Smooth muscle cell (in vitro differentiated cells): ENCODE measurements at regions not wholly inside any gene's neighbourhood (a gene's known extent, or its start where the extent isn't known, plus 50 kb on each side); places are given as distances from the start of the nearest gene placed in this dataset.
A peak's percentile ranks its signal among the peaks of the same experiment; 100 is the strongest.

Experiments
- DNase-seq: peaks from one replicate; lab custom pipeline; 2025; ENCODE audit not compliant: unreplicated experiment; lab: John Stamatoyannopoulos, UW
- H2AFZ ChIP-seq: fragments of 200-600 bp; sonication (generic); 2 replicates; pipeline ENCODE4 v1.6.0; 2016; ENCODE audit warnings: antibody characterized with exemption, low read depth, mild to moderate bottlenecking
- H3F3A ChIP-seq: fragments of 200-600 bp; sonication (generic); 2 replicates; pipeline ENCODE4 v1.6.0; 2017; ENCODE audit warnings: antibody characterized with exemption, low read depth
- H3K27ac ChIP-seq: fragments of 200-600 bp; sonication (generic); 2 replicates; pipeline ENCODE4 v1.5.1; 2016; ENCODE audit warnings: low read depth, mild to moderate bottlenecking
- H3K27me3 ChIP-seq: fragments of 200-600 bp; sonication (generic); 2 replicates; pipeline ENCODE4 v1.6.1; 2016; ENCODE audit warnings: low read depth, mild to moderate bottlenecking
- H3K36me3 ChIP-seq: fragments of 200-600 bp; sonication (generic); 2 replicates; pipeline ENCODE4 v1.5.1; 2016; ENCODE audit warnings: low read depth
- H3K4me1 ChIP-seq: fragments of 200-600 bp; sonication (generic); 2 replicates; pipeline ENCODE4 v1.5.1; 2016; ENCODE audit warnings: low read depth
- H3K4me2 ChIP-seq: fragments of 200-600 bp; sonication (generic); 2 replicates; pipeline ENCODE4 v1.6.0; 2016; ENCODE audit warnings: mild to moderate bottlenecking
- H3K4me3 ChIP-seq: fragments of 200-600 bp; sonication (generic); 2 replicates; pipeline ENCODE4 v1.5.1; 2016; ENCODE audit warnings: mild to moderate bottlenecking
- H3K79me2 ChIP-seq: fragments of 200-600 bp; sonication (generic); 2 replicates; pipeline ENCODE4 v1.6.0; 2016; ENCODE audit warnings: low read depth, mild to moderate bottlenecking
- H3K9ac ChIP-seq: fragments of 200-600 bp; sonication (generic); 2 replicates; pipeline ENCODE4 v1.6.0; 2016; ENCODE audit warnings: low read depth
- H3K9me3 ChIP-seq: fragments of 200-600 bp; sonication (generic); replicated peaks from 2 replicates; pipeline ENCODE4 v1.5.1; 2016; ENCODE audit warnings: low read depth
- H4K20me1 ChIP-seq: fragments of 200-600 bp; sonication (generic); 2 replicates; pipeline ENCODE4 v1.6.0; 2016; ENCODE audit warnings: low read depth
- WGBS: methylation state at CpG from one replicate; pipeline ENCODE4 v1.1.7; 2016; ENCODE audit warnings: low lambda C conversion rate; 5-methylcytosine and 5-hydroxymethylcytosine counted together
- TF ChIP-seq, protein P1 (sequence below): fragments of 200-600 bp; sonication (generic); IDR thresholded peaks from 2 replicates; pipeline ENCODE4 v1.5.1; 2017; ENCODE audit warnings: borderline replicate concordance, mild to moderate bottlenecking, antibody characterized with exemption; ENCODE audit not compliant: insufficient read depth, poor library complexity, severe bottlenecking

DNA sequence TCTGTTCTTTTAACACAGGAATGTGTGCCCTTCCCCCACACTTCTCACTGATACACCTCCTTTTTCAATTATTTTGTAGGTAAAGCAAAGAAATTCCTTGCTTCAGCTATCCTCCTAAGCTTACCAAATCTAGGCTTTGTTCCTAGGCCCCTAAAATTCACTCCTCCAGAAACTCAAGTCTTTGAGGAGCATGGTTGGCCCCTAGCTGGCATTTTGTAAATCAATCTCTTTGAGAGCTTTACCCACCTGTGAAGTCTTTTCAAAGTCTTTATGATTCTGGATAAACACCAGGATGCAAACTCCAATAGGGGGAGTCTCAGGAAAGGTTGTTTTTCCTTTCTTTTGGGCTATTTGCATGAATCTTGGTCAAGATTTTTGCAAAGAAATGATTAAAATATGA is 82.9 kb upstream of the ZNF644 start:
- H4K20me1 ChIP-seq: no peaks in the 10 kb centered on the region
- no peak overlapping the region for H3K4me2 ChIP-seq
- H3K4me3 ChIP-seq: no peak overlapping the region
- H3K27ac ChIP-seq: no peak overlapping the region
- H2AFZ ChIP-seq: no peak overlapping the region
- H3K27me3 ChIP-seq: no peaks in the 10 kb centered on the region
- H3K36me3 ChIP-seq: no peaks in the 10 kb centered on the region
- H3K79me2 ChIP-seq: no peaks in the 10 kb centered on the region
- no peak for DNase-seq
- no peak overlapping the region for H3K9ac ChIP-seq
- TF ChIP-seq, protein P1, sequence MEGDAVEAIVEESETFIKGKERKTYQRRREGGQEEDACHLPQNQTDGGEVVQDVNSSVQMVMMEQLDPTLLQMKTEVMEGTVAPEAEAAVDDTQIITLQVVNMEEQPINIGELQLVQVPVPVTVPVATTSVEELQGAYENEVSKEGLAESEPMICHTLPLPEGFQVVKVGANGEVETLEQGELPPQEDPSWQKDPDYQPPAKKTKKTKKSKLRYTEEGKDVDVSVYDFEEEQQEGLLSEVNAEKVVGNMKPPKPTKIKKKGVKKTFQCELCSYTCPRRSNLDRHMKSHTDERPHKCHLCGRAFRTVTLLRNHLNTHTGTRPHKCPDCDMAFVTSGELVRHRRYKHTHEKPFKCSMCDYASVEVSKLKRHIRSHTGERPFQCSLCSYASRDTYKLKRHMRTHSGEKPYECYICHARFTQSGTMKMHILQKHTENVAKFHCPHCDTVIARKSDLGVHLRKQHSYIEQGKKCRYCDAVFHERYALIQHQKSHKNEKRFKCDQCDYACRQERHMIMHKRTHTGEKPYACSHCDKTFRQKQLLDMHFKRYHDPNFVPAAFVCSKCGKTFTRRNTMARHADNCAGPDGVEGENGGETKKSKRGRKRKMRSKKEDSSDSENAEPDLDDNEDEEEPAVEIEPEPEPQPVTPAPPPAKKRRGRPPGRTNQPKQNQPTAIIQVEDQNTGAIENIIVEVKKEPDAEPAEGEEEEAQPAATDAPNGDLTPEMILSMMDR: no peak
- H3K4me1 ChIP-seq: peaks cover 10% of the 10 kb centered on the region
- no peaks in the 10 kb centered on the region for H3K9me3 ChIP-seq
- H3F3A ChIP-seq: peaks cover 8% of the 10 kb centered on the region

DNA sequence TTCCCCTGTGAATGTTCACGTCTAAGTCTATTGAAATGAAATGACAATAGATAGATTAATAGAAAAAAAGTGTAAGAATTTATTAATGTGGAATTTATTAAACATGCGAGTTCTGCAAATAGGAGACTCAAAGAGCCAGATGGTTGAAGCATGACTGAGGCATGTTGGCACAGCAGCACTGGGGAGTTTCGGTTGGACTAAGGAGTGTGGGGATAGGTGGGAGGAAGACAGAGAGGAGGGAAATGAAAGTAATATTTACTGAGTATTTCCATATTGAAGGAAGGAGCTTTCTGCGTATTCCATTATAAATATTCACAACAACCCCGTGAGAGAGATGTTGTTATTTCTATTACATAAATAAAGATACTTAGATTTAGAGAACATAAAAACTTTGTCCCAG is 79.5 kb upstream of the ZNF644 start:
- Histone ChIP-seq H3K27me3 (no peaks in the 10 kb centered on the region), H3K79me2 (no peaks in the 10 kb centered on the region), H2AFZ (no peak overlapping the region), H3K4me3 (no peak overlapping the region), H3K4me2 (no peak overlapping the region), H3K4me1 (peaks cover 10% of the 10 kb centered on the region), H3K9me3 (no peaks in the 10 kb centered on the region), H3K9ac (no peak overlapping the region), H3K36me3 (no peaks in the 10 kb centered on the region), H3K27ac (peak overlapping the region; percentile 97), H3F3A (peaks cover 8% of the 10 kb centered on the region), H4K20me1 (no peaks in the 10 kb centered on the region)
- 87% methylated on average over 5 of the region's 5 CpGs for WGBS
- TF ChIP-seq, protein P1: no peak
- no peak for DNase-seq

DNA sequence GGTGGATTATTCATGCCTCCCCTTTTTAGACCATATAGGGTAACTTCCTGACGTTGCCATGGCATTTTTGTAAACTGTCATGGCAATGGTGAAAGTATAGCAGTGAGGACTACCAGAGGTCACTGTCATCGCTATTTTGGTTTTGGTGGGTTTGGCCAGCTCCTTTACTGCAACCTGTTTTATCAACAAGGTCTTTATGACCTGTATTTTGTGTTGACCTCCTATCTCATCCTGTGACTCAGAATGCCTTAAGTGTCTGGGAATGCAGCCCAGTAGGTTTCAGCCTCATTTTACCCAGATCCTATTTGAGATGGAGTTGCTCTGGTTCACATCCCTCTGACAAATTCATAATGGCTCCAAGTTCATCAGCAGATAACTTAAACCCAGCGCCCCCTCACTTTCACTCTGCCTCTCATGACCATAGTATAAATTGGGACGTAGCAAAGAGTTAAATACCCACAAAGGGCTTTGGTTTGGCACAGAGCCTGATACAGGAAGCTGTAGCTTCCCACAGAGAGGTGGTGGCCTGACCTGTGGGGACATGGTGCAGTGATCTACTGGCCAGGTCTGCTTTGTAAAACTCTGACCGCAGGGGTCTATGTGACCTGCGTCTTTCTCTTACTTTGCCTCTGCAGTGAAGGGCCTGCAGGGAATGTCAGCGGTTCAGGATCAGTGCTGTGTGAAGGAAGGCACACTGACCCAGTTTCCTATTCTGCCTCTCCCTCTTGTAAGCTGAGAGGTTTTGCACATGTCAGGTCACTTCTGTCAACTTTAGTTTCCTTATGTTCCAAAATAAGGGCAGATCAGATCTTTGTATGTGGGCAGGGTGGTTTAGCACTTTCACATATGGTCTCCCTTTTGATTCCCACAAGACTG is 78.1 kb upstream of the ZNF644 start:
- H3K9ac ChIP-seq: peak overlapping the region; percentile 84
- H3K4me1 ChIP-seq: peaks cover 10% of the 10 kb centered on the region
- peak overlapping the region; percentile 97 for H3K27ac ChIP-seq
- H3K27me3 ChIP-seq: no peaks in the 10 kb centered on the region
- DNase-seq: no peak
- peak overlapping the region; percentile 55 for H3K4me2 ChIP-seq
- no peaks in the 10 kb centered on the region for H3K79me2 ChIP-seq
- no peaks in the 10 kb centered on the region for H3K9me3 ChIP-seq
- H3K36me3 ChIP-seq: no peaks in the 10 kb centered on the region
- no peak overlapping the region for H3K4me3 ChIP-seq
- no peaks in the 10 kb centered on the region for H4K20me1 ChIP-seq
- TF ChIP-seq, protein P1: no peak
- WGBS: 26% methylated on average over 7 of the region's 7 CpGs
- no peak overlapping the region for H2AFZ ChIP-seq
- peaks cover 8% of the 10 kb centered on the region for H3F3A ChIP-seq
